Left lobe of liver (tissue), 2 donors: ENCODE measurements at regions not wholly inside any gene's neighbourhood (a gene's known extent, or its start where the extent isn't known, plus 50 kb on each side); places are given as distances from the start of the nearest gene placed in this dataset.
"Not testable (repeated sequence)": the region's sequence is repeated elsewhere in the genome, so short reads cannot be mapped to it uniquely, and the experiment has no call there.

Experiments used
- ATAC-seq: fragments of 200-7000 bp; cut with Tn5 transposase; one replicate; pipeline ENCODE4 v1.9.1; 2020; ENCODE audit warnings: mild to moderate bottlenecking, moderate library complexity
- DNase-seq: peaks from one replicate; pipeline ENCODE4 v3.0.0-alpha.2; 2020; ENCODE audit warnings: low spot score
- donor health status: DM: no; HTN: no; CAD: no; lungs with moderate emphysema.
- donor health status: DM: no; HTN: yes; CAD: no.

DNA sequence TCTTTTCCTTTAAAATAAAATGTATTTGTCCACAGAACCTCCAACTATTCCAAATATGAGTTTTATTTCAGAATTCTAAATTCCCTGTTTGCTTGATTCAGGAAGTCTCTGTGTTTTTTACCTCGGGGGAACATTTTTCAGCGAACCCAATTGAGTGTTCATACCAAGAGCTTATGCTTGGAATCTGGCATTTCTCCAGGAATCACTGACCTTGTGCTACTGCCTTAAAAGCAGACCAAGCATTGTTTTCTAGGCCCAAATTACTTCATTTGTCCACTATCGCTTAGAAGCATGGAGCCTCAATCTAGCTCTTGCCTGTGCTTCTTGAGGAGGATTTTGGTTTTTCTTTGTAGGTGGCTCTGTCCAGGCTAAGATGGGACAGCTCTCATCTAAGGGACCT is 59.4 kb downstream of the EBLN1 start:
- DNase-seq (no peak), ATAC-seq (no peak)

DNA sequence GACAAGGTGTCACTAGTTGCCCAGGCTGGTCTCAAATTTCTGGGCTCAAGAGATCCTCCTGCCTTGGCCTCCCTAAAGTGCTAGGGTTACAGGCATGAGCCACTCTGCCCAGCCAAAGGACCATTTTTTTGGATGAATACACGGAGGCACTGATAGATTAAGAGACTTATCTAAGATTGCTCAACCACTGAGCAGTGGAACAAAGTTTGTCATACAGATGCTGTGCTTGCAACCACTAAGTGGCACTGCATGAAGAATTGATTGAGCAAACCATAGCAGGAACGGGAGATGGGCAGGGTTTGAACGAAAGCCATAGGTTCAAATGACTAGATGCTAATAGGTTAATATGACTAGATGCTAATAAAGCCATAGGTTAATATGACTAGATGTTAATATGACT is 61.1 kb downstream of the EBLN1 start:
- peak; percentile 80 for ATAC-seq
- DNase-seq = no peak

GRCh38 chr10:22152403-22152802 is 65.4 kb downstream of the EBLN1 start:
- DNase-seq (no peak), ATAC-seq (no peak)

GRCh38 chr10:22150842-22151241 is 67.0 kb downstream of the EBLN1 start:
- ATAC-seq (no peak), DNase-seq (no peak)

- no peak for ATAC-seq
- DNase-seq = no peak
Observed at GRCh38 chr10:22148961-22149360, 68.9 kb downstream of the EBLN1 start.

DNA sequence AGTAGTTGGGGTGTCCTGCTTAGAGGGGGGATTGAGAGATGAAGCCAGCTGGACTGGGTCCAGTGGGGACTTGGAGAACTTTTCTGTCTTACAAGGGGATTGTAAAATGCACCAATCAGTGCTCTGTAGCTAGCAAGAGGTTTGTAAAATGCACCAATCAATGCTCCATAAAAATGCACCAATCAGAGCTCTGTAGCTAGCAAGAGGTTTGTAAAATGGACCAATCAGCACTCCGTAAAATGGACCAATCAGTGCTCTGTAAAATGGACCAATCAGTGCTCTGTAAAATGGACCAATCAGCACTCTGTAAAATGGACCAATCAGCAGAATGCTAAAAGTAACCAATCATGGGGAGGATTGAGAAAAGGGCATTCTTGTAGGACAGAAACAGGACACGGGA is 71.9 kb downstream of the EBLN1 start:
- DNase-seq, ATAC-seq: not testable (repeated sequence)

DNA sequence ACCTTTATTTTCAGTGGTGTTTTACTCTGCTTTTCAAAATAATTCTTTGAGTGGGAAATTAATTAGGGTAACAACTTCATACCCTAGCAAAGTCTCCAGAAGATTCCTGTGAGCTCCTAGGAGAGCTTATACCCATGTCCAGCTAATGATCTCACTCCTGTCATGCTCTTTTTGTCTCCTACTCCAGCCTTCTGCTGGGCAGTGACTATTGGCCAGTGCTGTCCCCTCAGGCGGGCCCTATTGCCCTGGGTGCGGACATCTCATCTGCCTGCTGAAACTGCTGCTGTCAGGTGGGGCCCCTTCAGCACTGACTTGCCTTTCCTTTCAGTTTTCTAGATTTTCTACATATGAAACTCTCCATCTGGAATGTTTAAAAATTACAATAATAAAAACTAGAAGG is 80.3 kb downstream of the EBLN1 start:
- ATAC-seq = no peak
- no peak for DNase-seq

GRCh38 chr10:22135591-22135990 is 82.2 kb downstream of the EBLN1 start:
- no peak for ATAC-seq
- DNase-seq = no peak

DNA sequence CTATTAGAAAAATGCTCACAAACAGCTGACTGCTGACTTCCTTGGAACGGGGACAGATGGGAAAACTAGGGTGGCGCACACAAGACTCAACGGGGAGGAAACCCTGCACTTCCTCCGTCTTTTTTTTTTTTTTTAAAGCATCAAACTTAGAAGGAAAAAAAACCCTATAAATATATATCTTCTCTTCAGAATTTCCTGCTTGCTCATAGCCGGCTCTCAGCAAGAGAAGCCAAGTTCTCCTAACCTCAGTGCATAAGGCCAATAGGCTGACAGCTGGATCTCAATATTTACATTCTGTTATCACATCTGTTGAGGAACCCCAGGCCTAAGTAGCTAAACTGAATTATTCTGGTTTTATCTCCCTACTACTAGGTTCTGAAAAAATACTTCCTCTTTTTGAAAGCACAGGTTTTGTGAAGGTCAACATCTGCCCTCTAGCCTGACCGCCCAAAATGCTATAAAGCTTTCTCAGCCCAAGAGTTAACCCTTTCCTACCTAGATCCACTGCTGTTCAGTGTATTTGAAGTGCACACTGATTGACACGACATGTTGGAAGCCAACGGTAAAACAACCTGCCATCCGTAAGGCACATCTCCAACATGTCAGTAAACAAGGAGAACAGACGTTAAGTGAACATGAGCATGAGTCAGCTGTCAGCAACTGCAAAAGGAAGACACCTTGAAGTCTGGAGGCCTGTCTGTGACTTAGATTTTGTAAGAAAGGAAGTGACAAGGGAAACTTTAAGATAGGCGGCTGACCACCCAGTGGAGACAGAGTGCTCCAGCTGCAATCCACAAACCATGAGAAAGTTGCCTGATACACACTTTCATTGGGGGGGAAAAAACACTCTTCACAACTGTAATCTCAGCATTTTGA is 83.8 kb downstream of the EBLN1 start:
- ATAC-seq = peak; percentile 52
- DNase-seq = no peak

DNA sequence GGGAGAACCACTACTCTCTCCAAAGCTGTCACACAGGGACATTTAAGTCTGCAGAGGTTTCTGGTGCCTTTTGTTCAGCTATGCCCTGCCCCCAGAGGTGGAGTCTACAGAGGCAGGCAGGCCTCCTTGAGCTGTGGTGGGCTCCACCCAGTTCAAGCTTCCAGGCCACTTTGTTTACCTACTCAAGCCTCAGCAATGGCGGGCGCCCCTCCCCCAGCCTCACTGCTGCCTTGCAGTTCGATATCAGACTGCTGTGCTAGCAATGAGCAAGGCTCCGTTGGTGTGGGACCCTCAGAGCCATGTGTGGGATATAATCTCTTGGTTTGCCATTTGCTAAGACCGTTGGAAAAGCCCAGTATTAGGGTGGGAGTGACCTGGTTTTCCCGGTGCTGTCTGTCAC is 87.0 kb downstream of the EBLN1 start:
- ATAC-seq, DNase-seq: not testable (repeated sequence)

DNA sequence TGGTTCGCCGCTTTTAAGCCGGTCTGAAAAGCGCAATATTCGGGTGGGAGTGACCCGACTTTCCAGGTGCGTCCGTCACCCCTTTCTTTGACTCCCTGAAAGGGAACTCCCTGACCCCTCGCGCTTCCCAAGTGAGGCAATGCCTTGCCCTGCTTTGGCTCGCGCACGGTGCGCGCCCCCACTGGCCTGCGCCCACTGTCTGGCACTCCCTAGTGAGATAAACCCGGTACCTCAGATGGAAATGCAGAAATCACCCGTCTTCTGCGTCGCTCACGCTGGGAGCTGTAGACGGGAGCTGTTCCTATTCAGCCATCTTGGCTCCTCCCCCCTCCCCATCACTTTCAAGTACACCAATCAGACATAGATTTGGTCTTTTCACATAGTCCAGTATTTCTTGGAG is 88.2 kb downstream of the EBLN1 start:
- not testable (repeated sequence) for ATAC-seq, DNase-seq

DNA sequence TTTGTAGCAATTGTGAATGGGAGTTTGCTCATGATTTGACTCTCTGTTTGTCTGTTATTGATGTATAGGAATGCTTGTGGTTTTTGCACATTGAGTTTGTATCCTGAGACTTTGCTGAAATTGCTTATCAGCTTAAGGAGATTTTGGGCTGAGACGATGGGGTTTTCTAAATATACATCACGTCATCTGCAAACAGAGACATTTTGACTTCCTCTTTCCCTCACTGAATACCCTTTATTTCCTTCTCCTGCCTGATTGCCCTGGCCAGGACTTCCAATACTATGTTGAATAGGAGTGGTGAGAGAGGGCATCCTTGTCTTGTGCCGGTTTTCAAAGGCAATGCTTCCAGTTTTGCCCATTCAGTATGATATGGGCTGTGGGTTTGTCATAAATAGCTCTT is 96.6 kb downstream of the EBLN1 start:
- ATAC-seq, DNase-seq: not testable (repeated sequence)

GRCh38 chr10:22120072-22120471 is 97.7 kb downstream of the EBLN1 start:
- DNase-seq, ATAC-seq: not testable (repeated sequence)

DNA sequence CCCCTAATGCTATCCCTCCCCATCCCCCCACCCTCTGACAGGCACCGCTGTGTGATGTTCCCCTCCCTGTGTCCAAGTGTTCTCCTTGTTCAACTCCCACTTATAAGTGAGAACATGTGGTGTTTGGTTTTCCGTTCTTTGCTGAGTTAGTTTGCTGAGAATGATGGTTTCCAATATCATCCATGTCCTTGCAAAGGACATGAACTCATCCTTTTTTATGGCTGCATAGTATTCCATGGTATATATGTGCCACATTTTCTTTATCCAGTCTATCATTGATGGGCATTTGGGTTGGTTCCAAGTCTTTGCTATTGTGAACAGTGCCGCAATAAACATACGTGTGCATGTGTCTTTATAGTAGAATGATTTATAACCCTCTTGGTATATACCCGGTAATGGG is 98.2 kb downstream of the EBLN1 start:
- DNase-seq, ATAC-seq: not testable (repeated sequence)

DNA sequence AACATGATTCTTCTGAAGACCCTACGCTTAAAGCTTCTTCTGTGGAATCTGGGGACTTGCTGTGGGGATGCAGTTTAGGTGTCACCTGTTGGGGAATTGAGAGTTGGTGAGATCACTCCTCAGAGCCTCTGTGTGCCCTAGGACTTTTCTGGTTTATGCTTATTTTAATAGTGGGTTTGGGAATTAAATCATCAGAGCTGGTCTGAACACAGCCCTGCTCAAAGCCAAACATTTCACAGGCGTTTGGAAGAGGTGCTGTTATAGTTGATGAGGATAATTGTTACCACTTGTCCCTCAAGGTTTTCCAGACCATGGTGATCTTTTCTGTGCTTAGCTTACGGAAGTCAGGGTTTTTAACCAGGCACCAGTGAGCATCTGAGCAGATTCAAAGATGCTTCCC is 106.1 kb downstream of the EBLN1 start:
- DNase-seq = no peak
- no peak for ATAC-seq

DNA sequence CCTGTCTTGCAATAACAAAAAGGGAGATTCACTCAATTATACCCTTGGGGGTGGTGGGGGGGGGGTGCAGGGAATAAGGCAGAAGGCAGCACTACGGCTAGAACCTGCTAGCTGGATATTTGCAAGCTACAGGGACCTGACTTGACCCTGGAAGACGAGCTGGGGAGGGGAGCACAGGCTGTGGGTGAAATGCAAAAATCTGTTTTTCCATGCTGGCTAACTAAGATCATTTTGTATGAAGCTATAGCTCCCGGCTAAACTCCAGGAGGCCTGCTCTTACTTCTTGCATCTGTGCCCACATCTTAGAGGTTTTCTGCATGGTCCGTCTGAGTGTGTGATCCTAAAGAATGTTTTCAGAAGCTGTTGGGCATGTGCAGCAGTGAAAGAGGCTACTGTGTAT is 106.6 kb downstream of the EBLN1 start:
- DNase-seq = no peak
- no peak for ATAC-seq

DNA sequence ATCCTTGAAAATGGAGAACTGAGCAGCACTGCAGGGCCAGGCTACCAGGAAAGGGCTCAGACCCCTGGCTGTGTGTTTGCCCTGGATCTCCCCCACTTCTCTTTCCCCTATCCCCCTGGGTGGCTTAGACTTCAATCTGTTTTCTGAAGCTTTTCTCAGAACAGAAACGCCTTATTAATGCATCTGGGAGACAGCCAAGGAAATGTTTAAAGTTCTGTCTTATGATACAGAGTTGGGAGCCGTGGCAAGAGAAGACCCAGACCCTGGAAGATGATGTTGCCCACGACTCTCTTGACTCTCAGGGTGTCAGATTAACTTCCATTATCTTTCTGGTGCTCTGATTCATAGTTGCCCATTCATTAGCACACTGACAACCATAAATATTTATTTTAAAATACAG is 107.1 kb downstream of the EBLN1 start:
- DNase-seq (no peak), ATAC-seq (no peak)

GRCh38 chr10:22105270-22105669 is 101.7 kb upstream of the DNAJC1 start:
- DNase-seq (no peak), ATAC-seq (no peak)

GRCh38 chr10:22103701-22104470 is 100.4 kb upstream of the DNAJC1 start:
- ATAC-seq (no peak), DNase-seq (no peak)

DNA sequence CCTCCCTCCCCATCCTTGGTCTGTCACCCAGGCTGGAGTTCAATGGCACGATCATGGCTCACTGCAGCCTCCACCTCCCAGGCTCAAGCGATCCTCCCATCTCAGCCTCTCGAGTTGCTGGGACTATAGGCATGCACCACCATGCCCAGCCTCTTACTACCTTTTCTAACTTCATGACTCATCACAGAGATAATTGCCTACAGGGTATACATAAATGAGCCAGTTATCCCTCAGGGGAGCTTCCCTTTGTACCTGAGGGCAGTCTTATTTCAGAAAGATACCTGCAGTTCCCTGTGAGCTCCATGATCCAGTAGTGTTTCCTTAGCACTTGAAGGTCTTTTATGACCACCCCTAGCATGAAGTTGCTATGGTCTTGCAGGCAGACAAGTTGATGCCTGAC is 94.2 kb upstream of the DNAJC1 start:
- DNase-seq (no peak), ATAC-seq (no peak)

GRCh38 chr10:22091260-22091659 is 87.7 kb upstream of the DNAJC1 start:
- ATAC-seq, DNase-seq: not testable (repeated sequence)

DNA sequence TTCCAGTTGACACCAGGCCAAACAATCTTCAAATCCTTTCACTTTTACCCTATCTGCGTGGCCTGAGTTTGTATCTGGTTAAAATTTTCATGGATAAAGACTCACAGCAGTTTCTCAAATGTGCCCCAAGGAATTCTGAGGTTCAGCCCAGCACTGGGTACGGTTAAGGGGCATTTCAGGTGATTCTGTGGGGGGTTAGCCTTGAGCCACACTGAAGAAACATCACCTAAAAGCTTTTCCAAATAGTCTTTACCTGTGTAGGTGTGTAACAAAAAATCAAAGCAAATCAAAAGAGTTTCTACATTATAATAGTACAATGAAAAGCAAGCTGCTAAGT is 83.8 kb upstream of the DNAJC1 start:
- no peak for DNase-seq
- ATAC-seq = no peak
